PC-3 (cell line): ENCODE measurements at regions not wholly inside any gene's neighbourhood (a gene's known extent, or its start where the extent isn't known, plus 50 kb on each side); places are given as distances from the start of the nearest gene placed in this dataset.
"Not testable (repeated sequence)": the region's sequence is repeated elsewhere in the genome, so short reads cannot be mapped to it uniquely, and the experiment has no call there.

Source experiments
- CTCF ChIP-seq: fragments of 300-600 bp; sonication (generic); conservative IDR thresholded peaks from 2 replicates; pipeline ENCODE4 v1.5.1; 2017; ENCODE audit warnings: antibody characterized with exemption, low read depth, mild to moderate bottlenecking, low read length
- EZH2 ChIP-seq: fragments of 300-600 bp; sonication (generic); IDR thresholded peaks from one replicate; pipeline ENCODE4 v1.6.1; 2017; ENCODE audit warnings: antibody characterized with exemption, mild to moderate bottlenecking, low read length; ENCODE audit not compliant: unreplicated experiment
- EZH2phosphoT487 ChIP-seq: fragments of 300-600 bp; sonication (generic); IDR thresholded peaks from 2 replicates; pipeline ENCODE4 v1.6.1; 2018; ENCODE audit warnings: mild to moderate bottlenecking, antibody characterized with exemption, low read length, borderline replicate concordance

DNA sequence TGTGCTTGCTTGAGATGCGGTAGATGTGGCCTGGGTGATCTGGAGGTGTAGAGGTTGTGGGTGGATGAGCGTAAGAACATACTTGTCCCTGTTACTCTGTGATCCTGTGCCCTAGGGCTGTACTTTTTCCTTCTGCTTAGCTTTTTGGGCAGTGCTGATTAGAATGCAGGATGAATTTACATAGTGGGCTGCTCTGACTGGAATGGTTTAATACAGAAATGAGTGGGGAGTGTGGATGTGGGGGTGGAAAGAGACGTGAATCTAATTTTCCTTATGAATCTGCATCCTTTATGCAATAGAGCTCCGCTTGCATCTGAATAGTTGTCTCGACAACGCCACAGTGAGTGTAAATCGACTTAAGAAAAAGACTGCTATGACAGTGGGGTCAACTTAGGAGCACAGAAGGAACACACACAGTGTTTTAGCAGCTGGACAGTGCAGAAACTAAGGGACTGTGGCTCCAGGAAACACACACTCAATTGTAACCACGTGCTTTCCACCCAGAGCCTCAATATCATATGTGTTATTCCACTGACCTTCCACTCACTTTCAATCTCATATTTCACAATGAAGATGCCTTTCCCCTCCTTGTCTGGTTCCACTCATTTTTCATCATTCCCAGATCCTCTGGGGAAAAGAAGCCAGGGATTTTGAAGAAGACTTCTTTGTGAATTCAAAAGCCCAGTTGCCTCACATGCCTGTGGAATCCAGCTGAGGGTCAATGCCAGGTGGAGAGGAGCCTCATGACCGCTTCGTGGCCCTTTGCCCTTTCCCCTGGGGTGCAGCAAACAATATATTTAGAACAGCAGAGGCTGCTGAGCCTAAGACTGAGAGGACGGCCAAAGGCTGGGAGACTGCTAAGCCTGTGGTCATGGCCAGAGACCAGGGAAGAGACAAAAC lies 91.4 kb downstream of the BMP15 start:
- TF ChIP-seq CTCF, EZH2, EZH2phosphoT487: not testable (repeated sequence)
